Neural cell (in vitro differentiated cells): ENCODE measurements at regions not wholly inside any gene's neighbourhood (a gene's known extent, or its start where the extent isn't known, plus 50 kb on each side); places are given as distances from the start of the nearest gene placed in this dataset.

ENCODE experiments used
- H2AFZ ChIP-seq: fragments of 200-600, 300-800 bp; sonication (generic), shearing (Covaris generic); 2 replicates; pipeline ENCODE4 v1.6.0; 2014; ENCODE audit warnings: low read depth, mild to moderate bottlenecking, antibody characterized with exemption, low read length, moderate library complexity
- H3F3A ChIP-seq: fragments of 200-600 bp; shearing (Covaris generic); 2 replicates; pipeline ENCODE4 v1.6.1; 2016; ENCODE audit warnings: mild to moderate bottlenecking, moderate library complexity, mixed read lengths, antibody characterized with exemption, low read length; ENCODE audit not compliant: insufficient read depth, poor library complexity, severe bottlenecking
- H3K27ac ChIP-seq: fragments of 200-600, 300-800 bp; sonication (generic), shearing (Covaris generic); 2 replicates; pipeline ENCODE4 v1.5.1; 2014; ENCODE audit warnings: mild to moderate bottlenecking, low read length, moderate library complexity
- H3K27me3 ChIP-seq: fragments of 300-800, 200-600 bp; sonication (generic), shearing (Covaris generic); 2 replicates; pipeline ENCODE4 v1.6.0; 2014; ENCODE audit warnings: mild to moderate bottlenecking, low read depth, low read length, moderate library complexity; ENCODE audit not compliant: insufficient read depth
- H3K36me3 ChIP-seq: fragments of 300-800, 200-600 bp; sonication (generic), shearing (Covaris generic); 2 replicates; pipeline ENCODE4 v1.5.1; 2014; ENCODE audit warnings: mild to moderate bottlenecking, antibody characterized with exemption, low read length, moderate library complexity; ENCODE audit not compliant: insufficient read depth
- H3K4me2 ChIP-seq: fragments of 300-800, 200-600 bp; sonication (generic), shearing (Covaris generic); 2 replicates; pipeline ENCODE4 v1.6.0; 2014; ENCODE audit warnings: mild to moderate bottlenecking, low read length
- H3K4me3 ChIP-seq: fragments of 300-800, 200-600 bp; sonication (generic), shearing (Covaris generic); 2 replicates; pipeline ENCODE4 v1.5.1; 2014; ENCODE audit warnings: mild to moderate bottlenecking, low read length, moderate library complexity
- H3K79me2 ChIP-seq: fragments of 200-600 bp; shearing (Covaris generic); replicated peaks from 2 replicates; pipeline ENCODE4 v1.6.0; 2014; ENCODE audit warnings: mild to moderate bottlenecking, low read length, moderate library complexity; ENCODE audit not compliant: insufficient read depth
- H3K9ac ChIP-seq: fragments of 300-800, 200-600 bp; sonication (generic), shearing (Covaris generic); 2 replicates; pipeline ENCODE4 v1.6.1; 2016; ENCODE audit warnings: mild to moderate bottlenecking, low read length, mixed read lengths
- H3K9me2 ChIP-seq: fragments of 200-600 bp; shearing (Covaris generic); 2 replicates; pipeline ENCODE4 v1.6.1; 2016; ENCODE audit warnings: mild to moderate bottlenecking, low read length, mixed read lengths; ENCODE audit not compliant: insufficient read depth
- H3K9me3 ChIP-seq: fragments of 200-600, 300-800 bp; sonication (generic), shearing (Covaris generic); 2 replicates; pipeline ENCODE4 v1.6.1; 2016; ENCODE audit warnings: mild to moderate bottlenecking, mixed run types, low read length, moderate library complexity, mixed read lengths
- H4K20me1 ChIP-seq: fragments of 200-600 bp; shearing (Covaris generic); 2 replicates; pipeline ENCODE4 v1.6.1; 2016; ENCODE audit warnings: mild to moderate bottlenecking, mixed run types; ENCODE audit not compliant: insufficient read depth
- CTCF ChIP-seq: fragments of 450-650 bp; IDR thresholded peaks from 2 replicates; pipeline ENCODE4 v1.5.1; 2014; ENCODE audit warnings: antibody characterized with exemption, mild to moderate bottlenecking, moderate library complexity; ENCODE audit not compliant: poor library complexity, severe bottlenecking
- EP300 ChIP-seq: fragments of 450-650 bp; conservative IDR thresholded peaks from 2 replicates; pipeline ENCODE4 v1.6.1; 2014; ENCODE audit warnings: antibody characterized with exemption, mild to moderate bottlenecking, moderate library complexity; ENCODE audit not compliant: poor library complexity, severe bottlenecking
- EZH2 ChIP-seq: fragments of 200-600, 300-800 bp; shearing (Covaris generic), sonication (generic); IDR thresholded peaks from 2 replicates; pipeline ENCODE4 v1.6.1; 2014; ENCODE audit warnings: antibody characterized with exemption, low read length, borderline replicate concordance, mild to moderate bottlenecking; ENCODE audit not compliant: insufficient read depth, poor library complexity, severe bottlenecking
- MXI1 ChIP-seq: fragments of 450-650 bp; conservative IDR thresholded peaks from 2 replicates; pipeline ENCODE4 v1.6.1; 2014; ENCODE audit warnings: antibody characterized with exemption, mild to moderate bottlenecking; ENCODE audit not compliant: poor library complexity, severe bottlenecking
- POLR2AphosphoS5 ChIP-seq: IDR thresholded peaks from 2 replicates; pipeline ENCODE4 v1.6.1; 2012
- RAD21 ChIP-seq: fragments of 450-650 bp; conservative IDR thresholded peaks from 2 replicates; pipeline ENCODE4 v1.6.1; 2014; ENCODE audit warnings: antibody characterized with exemption, mild to moderate bottlenecking, moderate library complexity
- REST ChIP-seq: IDR thresholded peaks from 2 replicates; pipeline ENCODE4 v1.6.1; 2012; ENCODE audit warnings: borderline replicate concordance
- SMC3 ChIP-seq: fragments of 450-650 bp; conservative IDR thresholded peaks from 2 replicates; pipeline ENCODE4 v1.6.1; 2014; ENCODE audit warnings: antibody characterized with exemption, mild to moderate bottlenecking, moderate library complexity; ENCODE audit not compliant: poor library complexity
- TAF1 ChIP-seq: IDR thresholded peaks from 2 replicates; pipeline ENCODE4 v1.6.1; 2012; ENCODE audit warnings: low read depth

GRCh38 chr22:49721211-49721763, 106.4 kb downstream of the BRD1 start:
- Histone ChIP-seq H3K27ac (no peak overlapping the region), H3F3A (no peaks in the 10 kb centered on the region), H3K27me3 (peaks cover 24% of the 10 kb centered on the region), H3K9me2 (no peaks in the 10 kb centered on the region), H3K9me3 (no peaks in the 10 kb centered on the region), H3K4me3 (no peak overlapping the region), H3K9ac (no peak overlapping the region), H2AFZ (no peak overlapping the region), H3K4me2 (no peak overlapping the region), H4K20me1 (no peaks in the 10 kb centered on the region), H3K79me2 (no peaks in the 10 kb centered on the region), H3K36me3 (no peaks in the 10 kb centered on the region)
- TF ChIP-seq EP300: no peak
- no peak for TF ChIP-seq MXI1
- no peak for TF ChIP-seq SMC3
- no peak for TF ChIP-seq RAD21
- TF ChIP-seq TAF1: no peak
- no peak for TF ChIP-seq POLR2AphosphoS5
- no peak for TF ChIP-seq CTCF
- no peak for TF ChIP-seq REST
- TF ChIP-seq EZH2: no peak

GRCh38 chr22:49720279-49720959, 107.3 kb downstream of the BRD1 start:
- Histone ChIP-seq H3K9ac (no peak overlapping the region), H3K9me2 (no peaks in the 10 kb centered on the region), H3K79me2 (no peaks in the 10 kb centered on the region), H2AFZ (no peak overlapping the region), H3K27me3 (peaks cover 17% of the 10 kb centered on the region), H3K4me2 (no peak overlapping the region), H3K27ac (no peak overlapping the region), H4K20me1 (no peaks in the 10 kb centered on the region), H3K4me3 (no peak overlapping the region), H3K9me3 (no peaks in the 10 kb centered on the region), H3K36me3 (no peaks in the 10 kb centered on the region), H3F3A (no peaks in the 10 kb centered on the region)
- no peak for TF ChIP-seq RAD21
- TF ChIP-seq EZH2: no peak
- TF ChIP-seq MXI1: no peak
- TF ChIP-seq REST: no peak
- no peak for TF ChIP-seq EP300
- no peak for TF ChIP-seq POLR2AphosphoS5
- TF ChIP-seq SMC3: no peak
- TF ChIP-seq TAF1: no peak
- TF ChIP-seq CTCF: no peak
